Neural crest cell (in vitro differentiated cells): ENCODE measurements at regions not wholly inside any gene's neighbourhood (a gene's known extent, or its start where the extent isn't known, plus 50 kb on each side); places are given as distances from the start of the nearest gene placed in this dataset.

Source experiments
- DNase-seq: peaks from one replicate; pipeline ENCODE4 v3.0.0; 2021; ENCODE audit warnings: low read depth, mixed read lengths, low spot score
- H3K27ac Mint-ChIP-seq: one replicate; pipeline ENCODE4 v1.8.0; 2021; ENCODE audit warnings: mild to moderate bottlenecking, mixed read lengths; ENCODE audit not compliant: unreplicated experiment
- H3K27me3 Mint-ChIP-seq: 2 replicates; pipeline ENCODE4 v1.8.0; 2021; ENCODE audit warnings: low read depth, mild to moderate bottlenecking, mixed read lengths
- H3K36me3 Mint-ChIP-seq: 2 replicates; pipeline ENCODE4 v1.8.0; 2021; ENCODE audit warnings: low read depth, mild to moderate bottlenecking, mixed read lengths
- H3K4me1 Mint-ChIP-seq: 2 replicates; pipeline ENCODE4 v1.8.0; 2021; ENCODE audit warnings: mixed read lengths
- H3K4me3 Mint-ChIP-seq: one replicate; pipeline ENCODE4 v1.8.0; 2021; ENCODE audit warnings: mild to moderate bottlenecking, mixed read lengths
- H3K9me3 Mint-ChIP-seq: 2 replicates; pipeline ENCODE4 v1.8.0; 2021; ENCODE audit warnings: mixed read lengths
- TF ChIP-seq, protein P1 (sequence below): fragments of 200-600 bp; sonication (generic); conservative IDR thresholded peaks from 2 replicates; pipeline ENCODE4 v1.5.0; 2021; ENCODE audit warnings: antibody characterized with exemption, mild to moderate bottlenecking

DNA sequence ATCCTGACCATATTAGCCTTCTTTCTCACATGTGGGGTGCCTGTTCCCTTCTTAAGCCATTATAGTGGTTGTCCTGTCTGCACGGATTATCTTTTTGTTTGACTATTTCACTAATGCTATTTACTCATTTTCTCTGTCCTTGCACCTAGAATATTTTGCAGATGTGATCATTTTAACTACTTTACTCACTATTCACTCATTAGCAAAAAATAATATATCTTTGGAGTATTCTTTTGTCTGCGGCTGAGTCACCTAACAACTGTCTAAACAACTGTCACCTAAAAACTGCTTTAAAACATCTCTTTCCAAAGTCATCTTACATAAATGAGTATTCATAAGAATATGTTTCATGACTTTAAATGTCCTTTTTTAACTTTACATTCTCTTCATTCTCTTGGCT lies 87.4 kb downstream of the KCNJ2 start:
- Mint-ChIP-seq H3K4me3 (no peak overlapping the region), H3K9me3 (no peaks in the 10 kb centered on the region), H3K36me3 (no peaks in the 10 kb centered on the region), H3K4me1 (no peaks in the 10 kb centered on the region), H3K27me3 (no peaks in the 10 kb centered on the region), H3K27ac (no peak overlapping the region)
- TF ChIP-seq, protein P1, sequence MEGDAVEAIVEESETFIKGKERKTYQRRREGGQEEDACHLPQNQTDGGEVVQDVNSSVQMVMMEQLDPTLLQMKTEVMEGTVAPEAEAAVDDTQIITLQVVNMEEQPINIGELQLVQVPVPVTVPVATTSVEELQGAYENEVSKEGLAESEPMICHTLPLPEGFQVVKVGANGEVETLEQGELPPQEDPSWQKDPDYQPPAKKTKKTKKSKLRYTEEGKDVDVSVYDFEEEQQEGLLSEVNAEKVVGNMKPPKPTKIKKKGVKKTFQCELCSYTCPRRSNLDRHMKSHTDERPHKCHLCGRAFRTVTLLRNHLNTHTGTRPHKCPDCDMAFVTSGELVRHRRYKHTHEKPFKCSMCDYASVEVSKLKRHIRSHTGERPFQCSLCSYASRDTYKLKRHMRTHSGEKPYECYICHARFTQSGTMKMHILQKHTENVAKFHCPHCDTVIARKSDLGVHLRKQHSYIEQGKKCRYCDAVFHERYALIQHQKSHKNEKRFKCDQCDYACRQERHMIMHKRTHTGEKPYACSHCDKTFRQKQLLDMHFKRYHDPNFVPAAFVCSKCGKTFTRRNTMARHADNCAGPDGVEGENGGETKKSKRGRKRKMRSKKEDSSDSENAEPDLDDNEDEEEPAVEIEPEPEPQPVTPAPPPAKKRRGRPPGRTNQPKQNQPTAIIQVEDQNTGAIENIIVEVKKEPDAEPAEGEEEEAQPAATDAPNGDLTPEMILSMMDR: no peak
- no peak for DNase-seq

DNA sequence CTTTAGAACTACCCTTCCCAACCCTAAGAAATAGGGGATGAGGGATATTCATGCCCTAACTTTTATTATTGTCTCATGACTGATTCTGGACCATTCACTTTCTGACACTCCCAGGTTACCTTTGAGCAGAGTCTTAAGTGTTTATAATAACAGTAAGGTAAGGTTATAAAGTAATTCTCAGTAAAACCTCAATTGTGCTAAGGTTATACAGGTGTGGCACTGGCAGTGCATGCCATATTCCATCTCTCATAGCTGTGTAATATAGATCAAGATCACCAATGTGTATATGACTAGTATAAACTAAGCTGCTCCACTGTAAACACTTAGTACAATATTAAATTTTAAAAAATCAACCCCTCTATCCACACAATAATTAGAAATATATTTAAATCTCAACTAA lies 89.1 kb downstream of the KCNJ2 start:
- Mint-ChIP-seq H3K4me3 (no peak overlapping the region), H3K9me3 (no peaks in the 10 kb centered on the region), H3K4me1 (no peaks in the 10 kb centered on the region), H3K27me3 (no peaks in the 10 kb centered on the region), H3K27ac (no peak overlapping the region), H3K36me3 (no peaks in the 10 kb centered on the region)
- TF ChIP-seq, protein P1: no peak
- no peak for DNase-seq

DNA sequence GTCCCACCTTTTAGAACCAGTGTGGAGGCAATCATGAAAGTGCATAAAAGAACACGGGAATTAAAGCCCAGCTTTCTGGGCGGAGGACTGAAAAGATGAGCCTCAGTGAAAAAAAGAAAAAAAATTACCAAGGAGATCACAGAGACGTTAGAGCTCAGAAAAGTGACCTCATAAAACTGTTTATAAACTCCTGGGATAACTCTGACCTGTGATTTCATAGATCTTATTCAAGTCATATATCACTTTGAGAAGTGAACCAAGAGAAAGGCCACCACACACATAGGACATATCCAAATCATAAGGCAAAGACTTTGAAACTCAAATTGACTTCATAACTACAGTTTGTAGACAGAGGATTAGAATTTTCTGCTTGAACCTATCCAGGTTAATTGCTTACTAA lies 90.1 kb downstream of the KCNJ2 start:
- no peaks in the 10 kb centered on the region for H3K36me3 Mint-ChIP-seq
- H3K27me3 Mint-ChIP-seq: no peaks in the 10 kb centered on the region
- no peaks in the 10 kb centered on the region for H3K4me1 Mint-ChIP-seq
- TF ChIP-seq, protein P1: no peak
- DNase-seq: no peak
- no peak overlapping the region for H3K4me3 Mint-ChIP-seq
- no peaks in the 10 kb centered on the region for H3K9me3 Mint-ChIP-seq
- no peak overlapping the region for H3K27ac Mint-ChIP-seq

DNA sequence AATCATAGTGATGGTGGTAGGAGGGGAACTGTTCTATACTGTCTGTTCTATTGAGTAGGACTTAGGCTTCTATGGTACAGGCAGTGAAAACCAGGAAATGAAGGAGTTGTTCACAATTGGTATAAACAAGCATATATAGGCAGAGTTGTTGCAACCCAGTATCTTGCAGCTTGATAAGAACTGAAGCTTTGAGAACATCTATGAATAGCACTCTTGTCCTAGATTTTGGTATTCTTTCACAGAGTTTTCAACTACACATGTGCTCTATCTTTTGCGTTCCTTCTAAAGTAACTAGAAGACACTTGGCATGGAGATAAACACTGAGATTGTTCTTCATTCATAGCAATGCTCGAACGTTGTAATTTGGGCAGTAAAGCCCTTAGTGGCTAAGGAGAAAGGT lies 91.8 kb downstream of the KCNJ2 start:
- Mint-ChIP-seq H3K27ac (no peak overlapping the region), H3K9me3 (no peaks in the 10 kb centered on the region), H3K36me3 (no peaks in the 10 kb centered on the region), H3K4me1 (no peaks in the 10 kb centered on the region), H3K27me3 (no peaks in the 10 kb centered on the region), H3K4me3 (no peak overlapping the region)
- DNase-seq: no peak
- TF ChIP-seq, protein P1: no peak

DNA sequence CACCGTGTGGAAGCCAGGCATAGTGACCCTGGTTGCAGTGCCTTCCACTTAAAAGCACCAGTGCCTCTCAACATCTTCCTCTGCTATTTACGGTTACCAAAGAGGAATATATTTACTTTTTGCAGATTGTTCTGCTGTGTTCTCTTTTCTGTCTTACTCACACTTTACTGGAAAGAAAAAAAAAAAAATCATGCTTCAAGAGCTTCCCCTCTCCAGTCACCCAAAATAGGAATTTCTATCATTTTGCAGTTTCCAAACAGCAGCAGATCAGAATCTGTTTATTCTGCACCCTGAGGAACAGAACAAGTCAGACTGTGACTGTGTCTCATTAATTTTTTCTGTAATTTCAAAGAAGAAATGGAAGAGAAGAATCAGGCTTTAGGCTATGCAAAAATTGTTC lies 96.1 kb downstream of the KCNJ2 start:
- H3K27me3 Mint-ChIP-seq: no peaks in the 10 kb centered on the region
- no peaks in the 10 kb centered on the region for H3K4me1 Mint-ChIP-seq
- DNase-seq: no peak
- no peak overlapping the region for H3K4me3 Mint-ChIP-seq
- TF ChIP-seq, protein P1: no peak
- H3K27ac Mint-ChIP-seq: no peak overlapping the region
- peaks cover 3% of the 10 kb centered on the region for H3K9me3 Mint-ChIP-seq
- H3K36me3 Mint-ChIP-seq: no peaks in the 10 kb centered on the region

DNA sequence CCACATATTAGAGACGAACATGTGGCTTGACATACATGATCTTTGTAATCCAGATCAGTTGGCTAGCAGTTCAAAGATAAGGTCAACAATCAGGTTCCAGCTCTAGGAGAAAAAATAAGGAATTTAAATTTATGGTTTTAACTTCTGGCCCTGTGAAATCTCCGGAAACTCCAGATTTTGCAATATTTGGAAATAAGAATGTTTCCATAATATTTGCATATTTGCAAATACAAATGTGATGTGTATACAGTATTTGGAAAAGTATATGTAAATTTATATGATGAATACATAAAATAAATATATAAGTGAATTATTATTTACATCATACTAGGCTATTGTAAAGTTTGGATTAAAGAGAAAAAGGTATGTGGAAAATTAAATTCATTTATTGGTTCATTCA lies 97.1 kb downstream of the KCNJ2 start:
- Mint-ChIP-seq H3K27me3 (no peaks in the 10 kb centered on the region), H3K27ac (no peak overlapping the region), H3K4me1 (no peaks in the 10 kb centered on the region), H3K36me3 (no peaks in the 10 kb centered on the region), H3K4me3 (no peak overlapping the region), H3K9me3 (peaks cover 3% of the 10 kb centered on the region)
- no peak for DNase-seq
- TF ChIP-seq, protein P1: no peak
